Mesendoderm (in vitro differentiated cells): ENCODE measurements at regions not wholly inside any gene's neighbourhood (a gene's known extent, or its start where the extent isn't known, plus 50 kb on each side); places are given as distances from the start of the nearest gene placed in this dataset.

Source experiments
- DNase-seq: peaks from one replicate; pipeline ENCODE4 v3.0.0; 2013
- H2AK5ac ChIP-seq: 2 replicates; pipeline ENCODE4 v1.6.1; 2013; ENCODE audit warnings: low read length, inconsistent platforms
- H2BK120ac ChIP-seq: 2 replicates; pipeline ENCODE4 v1.6.1; 2013; ENCODE audit warnings: low read depth, mild to moderate bottlenecking, low read length, moderate library complexity, mixed read lengths
- H2BK15ac ChIP-seq: replicated peaks from 2 replicates; pipeline ENCODE4 v1.6.1; 2013; ENCODE audit warnings: low read depth, mild to moderate bottlenecking, moderate library complexity
- H2BK5ac ChIP-seq: 2 replicates; pipeline ENCODE4 v1.6.1; 2013; ENCODE audit warnings: low read length, inconsistent platforms
- H3K18ac ChIP-seq: 2 replicates; pipeline ENCODE4 v1.6.1; 2013; ENCODE audit warnings: mild to moderate bottlenecking, low read length, mixed read lengths
- H3K23ac ChIP-seq: one replicate; pipeline ENCODE4 v1.6.1; 2013; ENCODE audit warnings: low read length
- H3K27ac ChIP-seq: 2 replicates; pipeline ENCODE4 v1.5.1; 2013; ENCODE audit warnings: low read depth, mild to moderate bottlenecking, inconsistent platforms, low read length, moderate library complexity
- H3K27me3 ChIP-seq: 2 replicates; pipeline ENCODE4 v1.6.1; 2013; ENCODE audit warnings: low read length, control low read depth, mild to moderate bottlenecking, inconsistent platforms; ENCODE audit not compliant: insufficient read depth, poor library complexity
- H3K36me3 ChIP-seq: 2 replicates; pipeline ENCODE4 v1.6.1; 2013; ENCODE audit warnings: low read length, inconsistent platforms; ENCODE audit not compliant: control insufficient read depth, insufficient read depth
- H3K4ac ChIP-seq: one replicate; pipeline ENCODE4 v1.6.1; 2013; ENCODE audit warnings: low read depth, mild to moderate bottlenecking, low read length, moderate library complexity
- H3K4me1 ChIP-seq: 2 replicates; pipeline ENCODE4 v1.6.1; 2013; ENCODE audit warnings: low read depth, low read length, inconsistent platforms; ENCODE audit not compliant: control insufficient read depth
- H3K4me2 ChIP-seq: 2 replicates; pipeline ENCODE4 v1.6.1; 2013; ENCODE audit warnings: low read length
- H3K4me3 ChIP-seq: 2 replicates; pipeline ENCODE4 v1.5.1; 2013; ENCODE audit warnings: mild to moderate bottlenecking, low read length
- H3K56ac ChIP-seq: one replicate; pipeline ENCODE4 v1.6.1; 2013; ENCODE audit warnings: low read length
- H3K79me1 ChIP-seq: 2 replicates; pipeline ENCODE4 v1.6.1; 2013; ENCODE audit warnings: low read length, inconsistent platforms
- H3K79me2 ChIP-seq: 2 replicates; pipeline ENCODE4 v1.6.1; 2013; ENCODE audit warnings: mild to moderate bottlenecking, low read length; ENCODE audit not compliant: control insufficient read depth, insufficient read depth
- H3K9ac ChIP-seq: 2 replicates; pipeline ENCODE4 v1.6.1; 2013; ENCODE audit warnings: low read length, inconsistent platforms
- H4K5ac ChIP-seq: one replicate; pipeline ENCODE4 v1.6.1; 2013; ENCODE audit warnings: low read length
- H4K8ac ChIP-seq: one replicate; pipeline ENCODE4 v1.6.1; 2013; ENCODE audit warnings: low read depth, mild to moderate bottlenecking, control low read depth, low read length, moderate library complexity
- WGBS: extraction: QIAGEN DNeasy Blood & Tissue Kit; methylation state at CpG from one replicate; pipeline ENCODE4 v1.1.7; 2013; ENCODE audit warnings: low lambda C conversion rate, missing lambda C conversion rate; ENCODE audit not compliant: insufficient coverage; ENCODE audit errors: extremely low coverage; 5-methylcytosine and 5-hydroxymethylcytosine counted together

GRCh38 chr12:24095245-24095644 is 145.8 kb upstream of the SOX5 start:
- Histone ChIP-seq H2BK120ac (no peak overlapping the region), H3K27me3 (no peaks in the 10 kb centered on the region), H3K4me2 (no peak overlapping the region), H3K4me3 (no peak overlapping the region), H3K4me1 (peaks cover 2% of the 10 kb centered on the region), H3K36me3 (no peaks in the 10 kb centered on the region), H3K27ac (no peak overlapping the region), H2BK15ac (no peak overlapping the region), H3K79me1 (no peaks in the 10 kb centered on the region), H3K18ac (no peak overlapping the region), H4K5ac (no peak overlapping the region), H2BK5ac (no peak overlapping the region), H3K4ac (no peak overlapping the region), H3K9ac (no peak overlapping the region), H3K56ac (no peak overlapping the region), H3K79me2 (no peaks in the 10 kb centered on the region), H4K8ac (no peak overlapping the region), H2AK5ac (no peak overlapping the region), H3K23ac (no peak overlapping the region)
- DNase-seq: no peak
- WGBS: no CpG with 5 or more reads among the region's 1 CpG

- no peaks in the 10 kb centered on the region for H3K4me1 ChIP-seq
- no peak overlapping the region for H2BK15ac ChIP-seq
- H4K8ac ChIP-seq: no peak overlapping the region
- WGBS: no CpG with 5 or more reads among the region's 2 CpGs
- no peak overlapping the region for H3K4me2 ChIP-seq
- H2AK5ac ChIP-seq: no peak overlapping the region
- H4K5ac ChIP-seq: no peak overlapping the region
- H3K56ac ChIP-seq: no peak overlapping the region
- H3K23ac ChIP-seq: no peak overlapping the region
- no peak overlapping the region for H3K18ac ChIP-seq
- no peak overlapping the region for H2BK120ac ChIP-seq
- no peaks in the 10 kb centered on the region for H3K79me1 ChIP-seq
- H3K27ac ChIP-seq: no peak overlapping the region
- H3K36me3 ChIP-seq: no peaks in the 10 kb centered on the region
- no peak overlapping the region for H3K4me3 ChIP-seq
- no peaks in the 10 kb centered on the region for H3K27me3 ChIP-seq
- H3K9ac ChIP-seq: no peak overlapping the region
- H3K79me2 ChIP-seq: no peaks in the 10 kb centered on the region
- no peak overlapping the region for H3K4ac ChIP-seq
- DNase-seq: no peak
- no peak overlapping the region for H2BK5ac ChIP-seq
Measured at GRCh38 chr12:24089510-24089890, 140.0 kb upstream of the SOX5 start.

GRCh38 chr12:24088751-24089509 is 139.5 kb upstream of the SOX5 start:
- Histone ChIP-seq H3K4ac (no peak overlapping the region), H3K4me1 (no peaks in the 10 kb centered on the region), H3K4me2 (no peak overlapping the region), H2BK15ac (no peak overlapping the region), H3K27ac (no peak overlapping the region), H3K27me3 (no peaks in the 10 kb centered on the region), H4K8ac (no peak overlapping the region), H3K79me2 (no peaks in the 10 kb centered on the region), H3K4me3 (no peak overlapping the region), H2BK5ac (no peak overlapping the region), H3K23ac (no peak overlapping the region), H2AK5ac (no peak overlapping the region), H3K56ac (no peak overlapping the region), H2BK120ac (no peak overlapping the region), H3K79me1 (no peaks in the 10 kb centered on the region), H3K18ac (no peak overlapping the region), H3K36me3 (no peaks in the 10 kb centered on the region), H4K5ac (no peak overlapping the region), H3K9ac (no peak overlapping the region)
- no peak for DNase-seq
- no CpG with 5 or more reads among the region's 5 CpGs for WGBS

GRCh38 chr12:24087294-24087693 is 137.8 kb upstream of the SOX5 start:
- Histone ChIP-seq H3K27ac (no peak overlapping the region), H3K4me3 (no peak overlapping the region), H2BK120ac (no peak overlapping the region), H3K23ac (no peak overlapping the region), H3K79me1 (no peaks in the 10 kb centered on the region), H3K9ac (no peak overlapping the region), H3K18ac (no peak overlapping the region), H3K56ac (no peak overlapping the region), H3K36me3 (no peaks in the 10 kb centered on the region), H4K5ac (no peak overlapping the region), H3K79me2 (no peaks in the 10 kb centered on the region), H4K8ac (no peak overlapping the region), H2AK5ac (no peak overlapping the region), H2BK15ac (no peak overlapping the region), H3K4me1 (no peaks in the 10 kb centered on the region), H3K27me3 (no peaks in the 10 kb centered on the region), H3K4me2 (no peak overlapping the region), H3K4ac (no peak overlapping the region), H2BK5ac (no peak overlapping the region)
- DNase-seq: no peak
- WGBS: no CpG with 5 or more reads among the region's 4 CpGs

- no CpG with 5 or more reads among the region's 2 CpGs for WGBS
Measured at GRCh38 chr12:24084800-24085199, 135.3 kb upstream of the SOX5 start.

GRCh38 chr12:24083838-24084237 is 134.4 kb upstream of the SOX5 start:
- H3K36me3 ChIP-seq: no peaks in the 10 kb centered on the region
- no peak overlapping the region for H2BK15ac ChIP-seq
- H3K4me3 ChIP-seq: no peak overlapping the region
- no peak overlapping the region for H3K18ac ChIP-seq
- H4K8ac ChIP-seq: peak overlapping the region; percentile 39
- no peaks in the 10 kb centered on the region for H3K27me3 ChIP-seq
- DNase-seq: no peak
- H4K5ac ChIP-seq: no peak overlapping the region
- no peak overlapping the region for H3K23ac ChIP-seq
- no peak overlapping the region for H3K9ac ChIP-seq
- H3K4ac ChIP-seq: no peak overlapping the region
- no peak overlapping the region for H2AK5ac ChIP-seq
- no peak overlapping the region for H3K4me2 ChIP-seq
- no peak overlapping the region for H3K56ac ChIP-seq
- H2BK5ac ChIP-seq: no peak overlapping the region
- WGBS: no CpG with 5 or more reads among the region's 3 CpGs
- no peaks in the 10 kb centered on the region for H3K79me1 ChIP-seq
- no peak overlapping the region for H2BK120ac ChIP-seq
- H3K4me1 ChIP-seq: peaks cover 1% of the 10 kb centered on the region
- no peaks in the 10 kb centered on the region for H3K79me2 ChIP-seq
- H3K27ac ChIP-seq: no peak overlapping the region

More at GRCh38 chr12:24084800-24085199, 135.3 kb upstream of the SOX5 start:
- Histone ChIP-seq H4K5ac (no peak overlapping the region), H3K4me1 (no peaks in the 10 kb centered on the region), H2BK15ac (no peak overlapping the region), H3K79me1 (no peaks in the 10 kb centered on the region), H3K9ac (no peak overlapping the region), H3K27me3 (no peaks in the 10 kb centered on the region), H3K18ac (no peak overlapping the region), H3K4ac (no peak overlapping the region), H2BK5ac (no peak overlapping the region), H4K8ac (no peak overlapping the region), H3K4me2 (no peak overlapping the region), H3K23ac (no peak overlapping the region), H2AK5ac (no peak overlapping the region), H3K56ac (no peak overlapping the region), H3K4me3 (no peak overlapping the region), H3K27ac (no peak overlapping the region), H3K36me3 (no peaks in the 10 kb centered on the region), H2BK120ac (no peak overlapping the region), H3K79me2 (no peaks in the 10 kb centered on the region)
- no peak for DNase-seq
